Type B pancreatic cell (in vitro differentiated cells): ENCODE measurements at regions not wholly inside any gene's neighbourhood (a gene's known extent, or its start where the extent isn't known, plus 50 kb on each side); places are given as distances from the start of the nearest gene placed in this dataset.

Source experiments
- DNase-seq: peaks from one replicate; pipeline ENCODE4 v3.0.0; 2021; ENCODE audit warnings: mixed read lengths; ENCODE audit not compliant: unreplicated experiment; ENCODE audit errors: extremely low spot score
- H3K27ac Mint-ChIP-seq: 2 replicates; pipeline ENCODE4 v1.8.0; 2021; ENCODE audit warnings: mild to moderate bottlenecking, mixed read lengths
- H3K27me3 Mint-ChIP-seq: 2 replicates; pipeline ENCODE4 v1.8.0; 2021; ENCODE audit warnings: mixed read lengths
- H3K36me3 Mint-ChIP-seq: 2 replicates; pipeline ENCODE4 v1.8.0; 2021; ENCODE audit warnings: mixed read lengths
- H3K4me1 Mint-ChIP-seq: one replicate; pipeline ENCODE4 v1.8.0; 2021; ENCODE audit warnings: mixed read lengths; ENCODE audit not compliant: unreplicated experiment
- H3K4me3 Mint-ChIP-seq: 2 replicates; pipeline ENCODE4 v1.8.0; 2021; ENCODE audit warnings: mild to moderate bottlenecking, mixed read lengths
- H3K9me3 Mint-ChIP-seq: 2 replicates; pipeline ENCODE4 v1.8.0; 2021; ENCODE audit warnings: mixed read lengths
- TF ChIP-seq, protein P1 (sequence below): fragments of 200-600 bp; sonication (generic); conservative IDR thresholded peaks from 2 replicates; pipeline ENCODE4 v1.5.0; 2021; ENCODE audit warnings: antibody characterized with exemption, mild to moderate bottlenecking

DNA sequence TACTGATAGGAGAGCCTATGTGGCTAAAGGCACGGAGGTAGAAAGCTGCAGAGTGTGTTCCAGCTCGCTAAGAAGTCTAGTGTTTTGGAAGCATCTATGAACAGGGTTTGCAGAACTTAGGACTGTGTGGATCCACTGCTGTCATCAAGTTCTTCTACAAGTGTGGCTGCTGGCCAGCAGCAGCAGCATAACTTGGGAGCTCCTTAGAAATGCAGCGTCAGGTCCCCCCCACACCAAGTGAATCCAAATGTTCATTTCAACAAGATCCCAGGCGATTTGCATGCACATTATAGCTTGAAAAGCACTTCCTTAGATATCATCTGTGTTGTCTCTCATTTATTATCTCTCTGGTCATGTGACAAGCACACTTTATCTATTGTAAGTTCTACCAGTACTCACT is 131.9 kb upstream of the SHISA6 start:
- DNase-seq: no peak
- Mint-ChIP-seq H3K36me3 (no peaks in the 10 kb centered on the region), H3K27me3 (peaks cover 7% of the 10 kb centered on the region), H3K4me3 (no peak overlapping the region), H3K4me1 (no peaks in the 10 kb centered on the region), H3K27ac (no peak overlapping the region), H3K9me3 (no peaks in the 10 kb centered on the region)
- TF ChIP-seq, protein P1, sequence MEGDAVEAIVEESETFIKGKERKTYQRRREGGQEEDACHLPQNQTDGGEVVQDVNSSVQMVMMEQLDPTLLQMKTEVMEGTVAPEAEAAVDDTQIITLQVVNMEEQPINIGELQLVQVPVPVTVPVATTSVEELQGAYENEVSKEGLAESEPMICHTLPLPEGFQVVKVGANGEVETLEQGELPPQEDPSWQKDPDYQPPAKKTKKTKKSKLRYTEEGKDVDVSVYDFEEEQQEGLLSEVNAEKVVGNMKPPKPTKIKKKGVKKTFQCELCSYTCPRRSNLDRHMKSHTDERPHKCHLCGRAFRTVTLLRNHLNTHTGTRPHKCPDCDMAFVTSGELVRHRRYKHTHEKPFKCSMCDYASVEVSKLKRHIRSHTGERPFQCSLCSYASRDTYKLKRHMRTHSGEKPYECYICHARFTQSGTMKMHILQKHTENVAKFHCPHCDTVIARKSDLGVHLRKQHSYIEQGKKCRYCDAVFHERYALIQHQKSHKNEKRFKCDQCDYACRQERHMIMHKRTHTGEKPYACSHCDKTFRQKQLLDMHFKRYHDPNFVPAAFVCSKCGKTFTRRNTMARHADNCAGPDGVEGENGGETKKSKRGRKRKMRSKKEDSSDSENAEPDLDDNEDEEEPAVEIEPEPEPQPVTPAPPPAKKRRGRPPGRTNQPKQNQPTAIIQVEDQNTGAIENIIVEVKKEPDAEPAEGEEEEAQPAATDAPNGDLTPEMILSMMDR: no peak

DNA sequence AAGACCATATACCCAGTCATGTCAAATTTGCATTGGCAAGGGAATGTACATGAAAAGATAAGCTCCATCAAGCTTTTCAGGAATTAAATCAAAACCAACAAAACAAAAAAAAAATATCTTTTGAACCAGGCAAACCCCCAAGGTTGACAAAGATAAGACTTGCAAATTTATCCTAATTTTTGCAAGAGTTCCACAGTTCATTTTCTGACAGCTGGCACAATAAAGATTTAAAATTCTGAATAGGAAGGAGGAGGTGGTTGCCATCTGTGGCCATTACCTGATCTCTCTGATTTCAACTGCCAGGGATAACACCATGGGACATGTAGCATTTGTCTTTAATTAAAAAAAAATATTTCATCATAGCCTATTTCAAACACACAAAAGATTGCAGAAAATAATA is 135.9 kb upstream of the SHISA6 start:
- Mint-ChIP-seq H3K36me3 (no peaks in the 10 kb centered on the region), H3K9me3 (no peaks in the 10 kb centered on the region), H3K27ac (no peak overlapping the region), H3K4me1 (no peaks in the 10 kb centered on the region), H3K4me3 (no peak overlapping the region), H3K27me3 (peaks cover 7% of the 10 kb centered on the region)
- TF ChIP-seq, protein P1: no peak
- no peak for DNase-seq

DNA sequence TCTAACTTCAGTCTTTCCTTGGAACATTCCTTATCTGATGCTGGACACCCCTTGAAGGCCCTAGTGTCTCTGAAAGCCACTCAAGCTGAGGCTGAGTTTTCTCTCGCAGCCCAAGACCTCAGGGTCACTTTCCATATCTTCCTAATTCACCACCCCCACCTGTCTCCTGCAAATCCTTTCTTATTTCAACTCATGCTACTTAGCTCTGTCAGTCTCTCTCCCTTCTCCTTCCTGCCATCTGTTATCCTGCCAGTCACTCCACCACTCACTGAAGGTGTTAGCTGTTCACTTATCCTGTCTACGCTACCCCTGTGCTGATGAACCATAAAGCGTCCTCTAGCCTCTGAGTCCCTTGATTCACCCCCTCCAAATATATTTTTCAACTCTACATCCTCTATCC is 143.9 kb upstream of the SHISA6 start:
- no peak overlapping the region for H3K4me3 Mint-ChIP-seq
- no peaks in the 10 kb centered on the region for H3K27me3 Mint-ChIP-seq
- H3K36me3 Mint-ChIP-seq: no peaks in the 10 kb centered on the region
- H3K4me1 Mint-ChIP-seq: no peaks in the 10 kb centered on the region
- DNase-seq: no peak
- H3K27ac Mint-ChIP-seq: no peak overlapping the region
- TF ChIP-seq, protein P1: no peak
- no peaks in the 10 kb centered on the region for H3K9me3 Mint-ChIP-seq

DNA sequence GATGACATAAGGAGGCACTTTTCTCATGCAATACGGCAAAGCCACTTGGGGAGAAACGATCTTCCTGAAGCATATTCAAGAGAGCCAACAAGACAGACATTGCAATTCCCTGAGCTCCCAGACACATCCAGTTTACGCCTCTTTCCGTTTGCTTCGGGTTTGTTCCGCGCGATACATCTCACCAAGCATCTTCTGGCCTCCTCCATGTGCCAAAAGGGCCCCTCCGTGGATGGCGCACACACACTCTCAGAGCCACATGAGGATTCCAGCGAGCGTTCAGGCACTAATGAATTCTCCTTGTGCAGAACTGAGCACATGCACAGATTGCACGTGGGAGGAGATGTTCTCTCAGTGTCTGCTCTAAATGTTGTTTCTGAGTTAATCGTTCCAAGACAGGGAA is 146.7 kb upstream of the SHISA6 start:
- H3K36me3 Mint-ChIP-seq: no peaks in the 10 kb centered on the region
- DNase-seq: no peak
- no peak overlapping the region for H3K4me3 Mint-ChIP-seq
- TF ChIP-seq, protein P1: no peak
- no peaks in the 10 kb centered on the region for H3K9me3 Mint-ChIP-seq
- H3K27me3 Mint-ChIP-seq: peaks cover 4% of the 10 kb centered on the region
- no peak overlapping the region for H3K27ac Mint-ChIP-seq
- H3K4me1 Mint-ChIP-seq: no peaks in the 10 kb centered on the region

DNA sequence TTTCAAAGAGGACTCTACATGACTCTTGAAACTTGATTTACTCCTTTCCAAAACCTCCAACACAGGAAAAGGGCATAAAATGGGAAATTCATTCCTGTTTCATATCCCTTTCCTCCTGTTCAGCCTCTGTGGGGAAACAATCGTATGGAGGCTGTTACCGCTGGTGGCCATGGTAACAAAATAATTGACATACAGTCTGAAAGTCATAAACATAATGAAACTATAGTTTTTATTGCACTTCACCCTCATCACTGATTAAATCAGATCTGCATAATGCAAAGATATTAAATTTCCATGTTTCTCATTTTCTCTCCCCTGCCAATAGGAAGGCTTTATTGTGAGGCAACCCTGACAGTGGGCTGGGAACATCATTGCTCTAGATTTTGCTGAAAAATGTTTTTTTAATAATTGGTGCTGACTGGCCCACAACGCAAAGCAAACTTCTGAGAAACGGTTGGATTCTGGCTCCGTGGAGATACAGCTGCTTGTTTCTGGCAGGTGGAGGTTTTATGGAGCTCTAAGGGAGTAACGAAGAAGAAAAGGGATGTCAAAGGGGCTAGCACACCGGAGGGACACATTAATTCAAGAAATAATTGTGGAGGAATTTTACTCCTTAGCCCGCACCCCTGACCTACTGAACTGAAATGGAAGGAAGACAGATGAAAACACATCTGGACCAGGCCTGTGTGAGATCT is 154.2 kb upstream of the SHISA6 start:
- no peak for DNase-seq
- no peaks in the 10 kb centered on the region for H3K9me3 Mint-ChIP-seq
- TF ChIP-seq, protein P1: no peak
- no peak overlapping the region for H3K27ac Mint-ChIP-seq
- peaks cover 24% of the 10 kb centered on the region for H3K27me3 Mint-ChIP-seq
- no peak overlapping the region for H3K4me3 Mint-ChIP-seq
- H3K36me3 Mint-ChIP-seq: no peaks in the 10 kb centered on the region
- H3K4me1 Mint-ChIP-seq: no peaks in the 10 kb centered on the region

DNA sequence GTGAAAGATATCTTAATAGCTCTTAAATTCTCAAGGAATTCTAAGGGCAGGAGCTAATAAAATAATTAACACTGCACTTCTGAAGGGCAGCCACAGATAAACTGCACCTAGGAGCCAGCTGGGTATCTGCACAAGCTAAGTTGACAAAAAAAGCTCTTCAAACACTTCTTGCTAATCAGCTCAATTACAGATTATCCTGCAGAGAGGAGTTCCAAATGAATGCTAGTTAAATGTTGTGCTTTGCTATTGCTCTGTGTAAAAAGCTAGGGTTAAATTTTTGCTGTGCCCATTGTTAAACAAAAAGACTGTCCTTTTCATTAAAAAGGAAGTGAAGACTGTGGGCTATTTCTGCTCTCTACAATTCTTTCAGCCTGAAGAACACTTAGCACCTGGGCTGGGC is 158.5 kb upstream of the SHISA6 start:
- Mint-ChIP-seq H3K9me3 (no peaks in the 10 kb centered on the region), H3K36me3 (no peaks in the 10 kb centered on the region), H3K4me3 (no peak overlapping the region), H3K27me3 (peaks cover 23% of the 10 kb centered on the region), H3K27ac (no peak overlapping the region), H3K4me1 (no peaks in the 10 kb centered on the region)
- TF ChIP-seq, protein P1: no peak
- DNase-seq: no peak
